Thyroid gland (tissue), 4 donors: ENCODE measurements at regions not wholly inside any gene's neighbourhood (a gene's known extent, or its start where the extent isn't known, plus 50 kb on each side); places are given as distances from the start of the nearest gene placed in this dataset.

ENCODE experiments used
- POLR2A ChIP-seq, 2 donors: fragments of 450-650 bp; IDR thresholded peaks; one replicate each; pipeline ENCODE4 v1.6.1; 2017; ENCODE audit warnings: antibody characterized with exemption in 2 of 2, mild to moderate bottlenecking in 2 of 2, moderate library complexity in 1 of 2
- TF ChIP-seq, protein P1 (sequence below), 6 experiments: fragments of 200-600 bp in 3 of 6; fragments of 450-650 bp in 3 of 6; sonication (generic) in 3 of 6; IDR thresholded peaks; one replicate each; pipeline ENCODE4 v1.5.1; 2016 to 2019; ENCODE audit warnings: antibody characterized with exemption in 6 of 6, mild to moderate bottlenecking in 2 of 6, inconsistent platforms in 1 of 6, moderate library complexity in 1 of 6

DNA sequence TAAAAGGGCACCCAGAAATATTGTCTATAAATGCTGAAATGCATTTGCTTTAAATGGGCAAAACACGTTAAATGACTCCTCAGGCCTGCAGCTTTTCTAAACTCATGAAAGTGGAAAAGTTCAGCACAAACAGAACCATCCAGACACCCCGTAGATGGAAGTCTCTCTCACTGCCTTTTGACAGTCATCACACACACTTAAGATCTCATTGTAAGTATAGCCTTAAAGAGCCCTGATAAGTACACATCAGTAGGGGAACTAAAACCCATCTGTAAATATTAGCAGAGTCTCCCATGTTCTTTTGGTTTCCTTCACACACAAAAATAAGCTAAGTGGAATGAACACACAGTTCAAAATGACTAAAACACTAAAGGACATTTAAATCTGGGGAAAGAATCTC, 166.7 kb downstream of the LTN1 start:
- no peak for TF ChIP-seq POLR2A (IDR thresholded peaks at IDR 0.05)
- TF ChIP-seq, protein P1, sequence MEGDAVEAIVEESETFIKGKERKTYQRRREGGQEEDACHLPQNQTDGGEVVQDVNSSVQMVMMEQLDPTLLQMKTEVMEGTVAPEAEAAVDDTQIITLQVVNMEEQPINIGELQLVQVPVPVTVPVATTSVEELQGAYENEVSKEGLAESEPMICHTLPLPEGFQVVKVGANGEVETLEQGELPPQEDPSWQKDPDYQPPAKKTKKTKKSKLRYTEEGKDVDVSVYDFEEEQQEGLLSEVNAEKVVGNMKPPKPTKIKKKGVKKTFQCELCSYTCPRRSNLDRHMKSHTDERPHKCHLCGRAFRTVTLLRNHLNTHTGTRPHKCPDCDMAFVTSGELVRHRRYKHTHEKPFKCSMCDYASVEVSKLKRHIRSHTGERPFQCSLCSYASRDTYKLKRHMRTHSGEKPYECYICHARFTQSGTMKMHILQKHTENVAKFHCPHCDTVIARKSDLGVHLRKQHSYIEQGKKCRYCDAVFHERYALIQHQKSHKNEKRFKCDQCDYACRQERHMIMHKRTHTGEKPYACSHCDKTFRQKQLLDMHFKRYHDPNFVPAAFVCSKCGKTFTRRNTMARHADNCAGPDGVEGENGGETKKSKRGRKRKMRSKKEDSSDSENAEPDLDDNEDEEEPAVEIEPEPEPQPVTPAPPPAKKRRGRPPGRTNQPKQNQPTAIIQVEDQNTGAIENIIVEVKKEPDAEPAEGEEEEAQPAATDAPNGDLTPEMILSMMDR (IDR thresholded peaks at IDR 0.05), result no peak
